ENCODE measurements at regions not wholly inside any gene's neighbourhood (a gene's known extent, or its start where the extent isn't known, plus 50 kb on each side); places are given as distances from the start of the nearest gene placed in this dataset.

GRCh38 chr9:95629585-95629984, 112.8 kb upstream of the PTCH1 start:
- TF ChIP-seq EZH2phosphoT487 (IDR thresholded peaks at IDR 0.05; ENCODE audit: borderline replicate concordance, low read length), result no peak
- TF ChIP-seq CTCF (conservative IDR thresholded peaks at IDR 0.05; ENCODE audit: low read depth, low read length), result no peak
- TF ChIP-seq EZH2 (IDR thresholded peaks at IDR 0.05; ENCODE audit: low read length, unreplicated experiment), result no peak
- H3F3A ChIP-seq (ENCODE audit: low read length, unreplicated experiment), result no peaks in the 10 kb centered on the region
- intact Hi-C loops (cut with micrococcal nuclease), result loop anchor here (10.0 kb wide), 1 partner anchor 115 kb away; the partner anchor contains the start of gene PTCH1
- ChIA-PET CTCF (no interaction called here), POLR2A (ENCODE audit: unreplicated experiment) (no interaction called here)
- no peak overlapping the region for H3K27ac ChIP-seq (ENCODE audit: low read length)
- H3K9ac ChIP-seq (ENCODE audit: low read length), result no peak overlapping the region
- no peak overlapping the region for H3K4me2 ChIP-seq (ENCODE audit: low read length)
- H2AFZ ChIP-seq (ENCODE audit: low read length), result no peak overlapping the region
- H3K36me3 ChIP-seq (ENCODE audit: low read depth, low read length), result no peaks in the 10 kb centered on the region
- H4K20me1 ChIP-seq (ENCODE audit: low read length), result no peaks in the 10 kb centered on the region
- H3K79me2 ChIP-seq (ENCODE audit: low read length), result no peaks in the 10 kb centered on the region
- no peaks in the 10 kb centered on the region for H3K9me3 ChIP-seq (ENCODE audit: low read length)
- H3K4me3 ChIP-seq (ENCODE audit: low read length), result no peak overlapping the region
- H3K27me3 ChIP-seq (ENCODE audit: low read length), result peaks cover 30% of the 10 kb centered on the region
- DNase-seq, result no peak
- no TSS peak for BruUV-seq (replicated peaks)
- no peaks in the 10 kb centered on the region for H3K9me2 ChIP-seq (replicated peaks; ENCODE audit: low read length)
- no peaks in the 10 kb centered on the region for H3K4me1 ChIP-seq (ENCODE audit: insufficient read depth, low read length)
- ATAC-seq, result no peak

GRCh38 chr9:95627802-95628201, 111.0 kb upstream of the PTCH1 start:
- Histone ChIP-seq H3K4me1 (ENCODE audit: insufficient read depth, low read length) (peaks cover 11% of the 10 kb centered on the region), H3K36me3 (ENCODE audit: low read depth, low read length) (no peaks in the 10 kb centered on the region), H3K9me3 (ENCODE audit: low read length) (no peaks in the 10 kb centered on the region), H3F3A (ENCODE audit: low read length, unreplicated experiment) (no peaks in the 10 kb centered on the region), H3K4me2 (ENCODE audit: low read length) (no peak overlapping the region), H3K27ac (ENCODE audit: low read length) (no peak overlapping the region), H3K27me3 (ENCODE audit: low read length) (peaks cover 24% of the 10 kb centered on the region), H3K9me2 (replicated peaks; ENCODE audit: low read length) (no peaks in the 10 kb centered on the region), H3K4me3 (ENCODE audit: low read length) (no peak overlapping the region), H2AFZ (ENCODE audit: low read length) (no peak overlapping the region), H3K9ac (ENCODE audit: low read length) (no peak overlapping the region), H3K79me2 (ENCODE audit: low read length) (no peaks in the 10 kb centered on the region), H4K20me1 (ENCODE audit: low read length) (no peaks in the 10 kb centered on the region)
- no peak for TF ChIP-seq EZH2phosphoT487 (IDR thresholded peaks at IDR 0.05; ENCODE audit: borderline replicate concordance, low read length)
- TF ChIP-seq CTCF (conservative IDR thresholded peaks at IDR 0.05; ENCODE audit: low read depth, low read length), result no peak
- TF ChIP-seq EZH2 (IDR thresholded peaks at IDR 0.05; ENCODE audit: low read length, unreplicated experiment), result no peak
- ChIA-PET POLR2A (ENCODE audit: unreplicated experiment) (no interaction called here), CTCF (no interaction called here)
- BruUV-seq (replicated peaks), result no TSS peak
- ATAC-seq (no peak), DNase-seq (no peak)
- intact Hi-C loops (cut with micrococcal nuclease), result loop anchor here (10.0 kb wide), 1 partner anchor 113 kb away; the partner anchor contains the start of gene PTCH1

- no peaks in the 10 kb centered on the region for H3K9me3 ChIP-seq (ENCODE audit: low read length)
- TF ChIP-seq CTCF (conservative IDR thresholded peaks at IDR 0.05; ENCODE audit: low read depth, low read length), result no peak
- no peak for TF ChIP-seq EZH2phosphoT487 (IDR thresholded peaks at IDR 0.05; ENCODE audit: borderline replicate concordance, low read length)
- no peak for TF ChIP-seq EZH2 (IDR thresholded peaks at IDR 0.05; ENCODE audit: low read length, unreplicated experiment)
- H3K9ac ChIP-seq (ENCODE audit: low read length), result no peak overlapping the region
- no peaks in the 10 kb centered on the region for H3K79me2 ChIP-seq (ENCODE audit: low read length)
- POLR2A ChIA-PET (ENCODE audit: unreplicated experiment), result no interaction called here
- intact Hi-C loops (cut with micrococcal nuclease), result loop anchor here (10.0 kb wide), 1 partner anchor 112 kb away; the partner anchor contains the start of gene PTCH1
- DNase-seq (no peak), ATAC-seq (peak; percentile 28; the same call in 1 of the 2 replicates)
- H3K27ac ChIP-seq (ENCODE audit: low read length), result no peak overlapping the region
- no peak overlapping the region for H3K4me3 ChIP-seq (ENCODE audit: low read length)
- no peaks in the 10 kb centered on the region for H3K9me2 ChIP-seq (replicated peaks; ENCODE audit: low read length)
- no peak overlapping the region for H3K4me2 ChIP-seq (ENCODE audit: low read length)
- H3F3A ChIP-seq (ENCODE audit: low read length, unreplicated experiment), result no peaks in the 10 kb centered on the region
- no peak overlapping the region for H2AFZ ChIP-seq (ENCODE audit: low read length)
- H3K36me3 ChIP-seq (ENCODE audit: low read depth, low read length), result no peaks in the 10 kb centered on the region
- no TSS peak for BruUV-seq (replicated peaks)
- peaks cover 11% of the 10 kb centered on the region for H3K4me1 ChIP-seq (ENCODE audit: insufficient read depth, low read length)
- H3K27me3 ChIP-seq (ENCODE audit: low read length), result peaks cover 17% of the 10 kb centered on the region
- no peaks in the 10 kb centered on the region for H4K20me1 ChIP-seq (ENCODE audit: low read length)
- CTCF ChIA-PET, result no interaction called here
Measured at GRCh38 chr9:95626885-95627558, 110.3 kb upstream of the PTCH1 start.

Data from PC-3 (cell line).